Astrocyte (in vitro differentiated cells and primary cell): ENCODE measurements at regions not wholly inside any gene's neighbourhood (a gene's known extent, or its start where the extent isn't known, plus 50 kb on each side); places are given as distances from the start of the nearest gene placed in this dataset.

Experiments
- CTCF ChIP-seq: IDR thresholded peaks from 2 replicates; pipeline ENCODE4 v1.5.1; 2011; ENCODE audit warnings: low read depth, mild to moderate bottlenecking, inconsistent platforms, low read length, moderate library complexity; ENCODE audit not compliant: insufficient read depth
- EZH2 ChIP-seq: IDR thresholded peaks from 2 replicates; pipeline ENCODE4 v1.6.1; 2012; ENCODE audit warnings: mild to moderate bottlenecking, low read length, inconsistent platforms; ENCODE audit not compliant: insufficient read depth

GRCh38 chr3:67977762-67978161 is 323.4 kb upstream of the SUCLG2 start:
- TF ChIP-seq CTCF (no peak), EZH2 (no peak)
